Heart left ventricle (tissue), 13 donors: ENCODE measurements at regions not wholly inside any gene's neighbourhood (a gene's known extent, or its start where the extent isn't known, plus 50 kb on each side); places are given as distances from the start of the nearest gene placed in this dataset.

Source experiments
- CTCF ChIP-seq, 12 donors: fragments of 200-600 bp; sonication (generic) in 4 of 12; IDR thresholded peaks; one replicate each; pipeline versions ENCODE4 v1.5.0 to v1.8.0; 2018 to 2022; ENCODE audit warnings: antibody characterized with exemption in 12 of 12, mild to moderate bottlenecking in 5 of 12
- POLR2A ChIP-seq, 2 donors: fragments of 450-650 bp; IDR thresholded peaks; one replicate each; pipeline ENCODE4 v1.6.1; 2017; ENCODE audit warnings: antibody characterized with exemption in 2 of 2, mild to moderate bottlenecking in 2 of 2, moderate library complexity in 2 of 2
- donor health status: ischemic (EF 13 %, LVEDD 7.1; RV severe dilation, severe dysfunction).
- donor health status: DM: no; HTN: yes; CAD: no.
- donor health status: DM: no; HTN: no; CAD: no.
- donor health status: ischemic (EF 25% LVEDD 6.9; RV normal size, moderate dysfunction).
- donor health status: ischemic (EF 25% LVEDD 5.7; RV mildly dilated, moderate dysfunction).
- donor health status: ischemic (EF 35%, LVEDD 5.7; RV mildly dilated, moderate dysfunction).
- donor health status: nonischemic (EF 11% LVEDD 7.7; RV severe dilation, severe dysfunction).
- donor health status: DM: yes; HTN: yes; CAD: no.
- donor health status: PGD.
- donor health status: ischemic (EF 29% LVEDD 5.4; RV normal size, mild dysfunction).
- donor health status: nonischemic (EF 23%, LVEDD 6.1; RV moderate dilation, normal function).

GRCh38 chr4:111136438-111136837, 513.6 kb upstream of the PITX2 start:
- TF ChIP-seq CTCF (IDR thresholded peaks at IDR 0.05) (no peak), POLR2A (IDR thresholded peaks at IDR 0.05) (no peak)
